PFSK-1 (cell line): ENCODE measurements at regions not wholly inside any gene's neighbourhood (a gene's known extent, or its start where the extent isn't known, plus 50 kb on each side); places are given as distances from the start of the nearest gene placed in this dataset.

Experiments used
- POLR2AphosphoS5 ChIP-seq: IDR thresholded peaks from 2 replicates; pipeline ENCODE4 v1.6.1; 2012; ENCODE audit warnings: low read depth, mild to moderate bottlenecking, control low read depth, low read length, moderate library complexity
- SIN3A ChIP-seq: IDR thresholded peaks from 2 replicates; pipeline ENCODE4 v1.6.1; 2012; ENCODE audit warnings: mild to moderate bottlenecking, low read length, moderate library complexity, borderline replicate concordance; ENCODE audit not compliant: insufficient read depth
- TAF1 ChIP-seq: IDR thresholded peaks from 2 replicates; pipeline ENCODE4 v1.6.1; 2012; ENCODE audit warnings: low read length, control low read depth, borderline replicate concordance; ENCODE audit not compliant: insufficient read depth
- TF ChIP-seq, protein P1 (sequence below), 2 experiments: IDR thresholded peaks; 2 replicates each; pipeline versions ENCODE4 v1.6.1 to v1.8.0; 2011 to 2012; ENCODE audit warnings: low read depth in 2 of 2, low read length in 2 of 2, control low read depth in 1 of 2, inconsistent platforms in 1 of 2, mild to moderate bottlenecking in 1 of 2, moderate library complexity in 1 of 2; ENCODE audit not compliant: insufficient read depth in 1 of 2

DNA sequence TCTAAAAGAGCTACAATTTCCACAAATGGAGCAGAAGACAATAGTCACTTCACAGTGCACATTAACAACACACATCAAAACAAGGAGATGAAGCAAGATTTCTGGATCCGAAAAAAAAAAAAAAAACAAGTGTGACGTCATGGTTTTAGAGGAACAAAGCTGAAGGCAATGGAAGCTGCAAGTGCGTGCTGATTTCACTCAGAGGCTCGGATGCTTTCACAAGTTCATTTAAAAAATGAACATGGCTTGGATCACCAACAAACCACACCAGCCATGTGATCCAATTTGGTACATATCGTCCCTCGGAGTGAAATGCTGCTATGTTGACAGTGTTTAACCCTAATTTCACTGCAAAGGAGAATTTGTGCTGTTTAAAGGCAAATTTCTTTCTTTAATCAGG, 337.0 kb upstream of the PRKCQ start:
- TF ChIP-seq TAF1 (no peak), POLR2AphosphoS5 (no peak), SIN3A (no peak)
- TF ChIP-seq, protein P1, sequence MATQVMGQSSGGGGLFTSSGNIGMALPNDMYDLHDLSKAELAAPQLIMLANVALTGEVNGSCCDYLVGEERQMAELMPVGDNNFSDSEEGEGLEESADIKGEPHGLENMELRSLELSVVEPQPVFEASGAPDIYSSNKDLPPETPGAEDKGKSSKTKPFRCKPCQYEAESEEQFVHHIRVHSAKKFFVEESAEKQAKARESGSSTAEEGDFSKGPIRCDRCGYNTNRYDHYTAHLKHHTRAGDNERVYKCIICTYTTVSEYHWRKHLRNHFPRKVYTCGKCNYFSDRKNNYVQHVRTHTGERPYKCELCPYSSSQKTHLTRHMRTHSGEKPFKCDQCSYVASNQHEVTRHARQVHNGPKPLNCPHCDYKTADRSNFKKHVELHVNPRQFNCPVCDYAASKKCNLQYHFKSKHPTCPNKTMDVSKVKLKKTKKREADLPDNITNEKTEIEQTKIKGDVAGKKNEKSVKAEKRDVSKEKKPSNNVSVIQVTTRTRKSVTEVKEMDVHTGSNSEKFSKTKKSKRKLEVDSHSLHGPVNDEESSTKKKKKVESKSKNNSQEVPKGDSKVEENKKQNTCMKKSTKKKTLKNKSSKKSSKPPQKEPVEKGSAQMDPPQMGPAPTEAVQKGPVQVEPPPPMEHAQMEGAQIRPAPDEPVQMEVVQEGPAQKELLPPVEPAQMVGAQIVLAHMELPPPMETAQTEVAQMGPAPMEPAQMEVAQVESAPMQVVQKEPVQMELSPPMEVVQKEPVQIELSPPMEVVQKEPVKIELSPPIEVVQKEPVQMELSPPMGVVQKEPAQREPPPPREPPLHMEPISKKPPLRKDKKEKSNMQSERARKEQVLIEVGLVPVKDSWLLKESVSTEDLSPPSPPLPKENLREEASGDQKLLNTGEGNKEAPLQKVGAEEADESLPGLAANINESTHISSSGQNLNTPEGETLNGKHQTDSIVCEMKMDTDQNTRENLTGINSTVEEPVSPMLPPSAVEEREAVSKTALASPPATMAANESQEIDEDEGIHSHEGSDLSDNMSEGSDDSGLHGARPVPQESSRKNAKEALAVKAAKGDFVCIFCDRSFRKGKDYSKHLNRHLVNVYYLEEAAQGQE (IDR thresholded peaks at IDR 0.05; ENCODE audit: insufficient read depth in 1 of 2, low read depth in 2 of 2, low read length in 2 of 2): no peak
